Left forelimb (tissue), 1 donor: ENCODE measurements at regions not wholly inside any gene's neighbourhood (a gene's known extent, or its start where the extent isn't known, plus 50 kb on each side); places are given as distances from the start of the nearest gene placed in this dataset.
"Not testable (repeated sequence)": the region's sequence is repeated elsewhere in the genome, so short reads cannot be mapped to it uniquely, and the experiment has no call there.

Experiments used
- DNase-seq: peaks from one replicate; pipeline ENCODE4 v3.0.0-alpha.2; 2018; ENCODE audit warnings: low spot score

- DNase-seq: peak; percentile 71
Measured at GRCh38 chr12:62192180-62192902, 67.9 kb upstream of the USP15 start.

GRCh38 chr12:62192903-62193250 lies 67.3 kb upstream of the USP15 start:
- no peak for DNase-seq

DNA sequence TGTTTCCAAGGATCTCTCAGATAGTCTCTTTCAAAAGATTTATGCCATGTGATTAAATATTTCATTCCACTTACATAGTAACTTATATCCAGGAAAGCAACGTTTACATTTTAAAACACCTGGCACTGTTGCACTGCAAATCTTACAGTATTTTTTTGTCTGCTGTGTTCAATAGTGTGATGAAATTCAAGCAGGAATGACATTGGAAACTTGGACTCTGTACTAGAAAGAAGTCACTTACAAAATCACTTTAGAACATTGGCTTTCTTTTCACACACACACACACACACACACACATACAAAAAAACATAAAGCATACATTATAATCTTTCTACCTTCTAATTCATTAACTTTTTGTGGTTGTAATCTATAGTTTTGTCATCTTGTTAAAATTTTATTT lies 66.2 kb upstream of the USP15 start:
- no peak for DNase-seq

DNA sequence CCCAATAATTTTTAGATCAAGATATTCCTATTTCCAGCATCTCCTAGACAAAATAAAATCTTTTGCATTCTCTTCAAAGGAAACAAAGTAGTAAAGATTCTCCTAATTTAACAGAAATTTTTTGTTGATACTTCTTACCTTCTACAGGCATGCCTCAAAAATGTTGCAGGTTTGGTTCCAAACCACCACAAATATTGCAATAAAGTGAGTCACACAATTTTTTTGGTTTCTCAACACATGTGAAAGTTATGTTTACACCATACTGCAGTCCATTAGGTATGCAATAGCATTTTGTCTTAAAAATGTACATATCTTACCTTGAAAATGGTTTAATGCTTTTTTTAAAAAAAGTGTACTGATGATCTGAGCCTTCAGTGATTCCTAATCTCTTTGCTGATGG lies 65.6 kb upstream of the USP15 start:
- DNase-seq: no peak

DNA sequence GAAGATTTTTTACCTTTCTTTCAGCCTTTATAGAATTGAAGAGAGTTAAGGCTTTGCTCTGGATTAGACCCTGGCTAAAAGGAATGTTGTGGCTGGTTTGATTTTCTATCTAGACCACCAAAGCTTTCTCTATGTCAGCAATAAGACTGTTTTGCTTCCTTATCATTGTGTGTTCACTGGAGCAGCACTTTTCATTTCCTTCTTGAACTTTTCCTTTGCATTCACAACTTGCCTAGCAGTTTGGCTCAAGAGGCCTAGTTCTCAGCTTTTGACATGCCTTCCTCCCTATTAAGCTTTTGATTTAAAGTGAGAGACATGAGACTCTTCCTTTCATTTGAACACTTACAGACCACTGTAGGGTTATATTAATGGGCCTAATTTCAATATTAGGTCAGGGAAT lies 64.1 kb upstream of the USP15 start:
- DNase-seq: no peak

DNA sequence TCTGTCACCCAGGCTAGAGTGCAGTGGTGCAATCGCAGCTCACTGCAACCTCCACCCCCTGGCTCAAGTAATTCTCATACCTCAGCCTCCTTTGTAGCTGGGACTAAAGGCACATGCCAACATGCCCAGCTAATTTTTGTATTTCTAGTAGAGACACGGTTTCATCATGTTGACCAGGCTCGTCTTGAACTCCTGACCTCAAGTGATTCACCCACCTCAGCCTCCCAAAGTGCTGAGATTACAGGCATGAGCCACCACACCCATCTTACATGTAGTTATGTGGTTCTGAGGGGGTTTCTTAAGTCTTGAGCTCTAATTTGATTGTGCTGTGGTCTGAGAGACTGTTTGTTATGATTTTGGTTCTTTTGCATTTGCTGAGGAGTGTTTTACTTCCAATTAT lies 57.3 kb upstream of the USP15 start:
- DNase-seq: not testable (repeated sequence)

GRCh38 chr12:62205346-62205745 lies 54.9 kb upstream of the USP15 start:
- no peak for DNase-seq

GRCh38 chr12:62207248-62207647 lies 53.0 kb upstream of the USP15 start:
- no peak for DNase-seq
